ENCODE measurements at regions not wholly inside any gene's neighbourhood (a gene's known extent, or its start where the extent isn't known, plus 50 kb on each side); places are given as distances from the start of the nearest gene placed in this dataset.

DNA sequence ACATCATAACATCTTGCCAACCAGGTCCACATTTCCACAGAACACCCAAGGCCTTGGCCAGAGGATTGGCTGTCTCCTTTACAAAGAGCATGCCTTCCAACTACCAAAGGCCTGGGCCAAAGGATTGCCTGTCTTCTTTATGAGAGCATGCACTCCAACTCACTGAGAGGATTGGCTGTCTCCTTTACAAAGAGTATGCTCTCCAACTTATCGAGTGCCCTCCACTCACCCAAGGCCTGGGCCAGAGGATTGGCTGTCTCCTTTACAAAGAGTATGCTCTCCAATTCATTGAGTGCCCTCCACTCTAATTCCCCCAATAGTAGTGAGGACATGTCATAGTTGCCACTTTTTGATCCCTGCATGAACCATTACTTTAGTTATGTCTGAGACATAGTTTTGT, 79.9 kb upstream of the TAS2R1 start:
- TF ChIP-seq CTCF (IDR thresholded peaks at IDR 0.05 in 8 of 11, conservative IDR thresholded peaks at IDR 0.05 in 3 of 11) (no peak), POLR2A (IDR thresholded peaks at IDR 0.05) (no peak)
